K562 (cell line): ENCODE measurements at regions not wholly inside any gene's neighbourhood (a gene's known extent, or its start where the extent isn't known, plus 50 kb on each side); places are given as distances from the start of the nearest gene placed in this dataset.

Experiments used
- JUN ChIP-seq, 2 experiments: sonication (generic) in 1 of 2; formaldehyde crosslinking in 1 of 2; IDR thresholded peaks; 2 replicates each; pipeline versions ENCODE4 v1.6.1 to v1.8.0; 2012 to 2022; ENCODE audit warnings: borderline replicate concordance in 2 of 2, mild to moderate bottlenecking in 2 of 2, improper control_type of control experiment in 1 of 2, low read depth in 1 of 2, low read length in 1 of 2, missing genetic modification reagents in 1 of 2
- KAT8 ChIP-seq: fragments of 450-650 bp; IDR thresholded peaks from 2 replicates; pipeline ENCODE4 v1.6.1; 2016; ENCODE audit warnings: low read depth, mild to moderate bottlenecking
- MYBL2 ChIP-seq, 2 experiments: fragments of 450-650 bp in 1 of 2; sonication (generic) in 1 of 2; formaldehyde crosslinking in 1 of 2; IDR thresholded peaks; 2 replicates each; pipeline versions ENCODE4 v1.6.1 to v1.8.1; 2017 to 2022; ENCODE audit warnings: borderline replicate concordance in 1 of 2, inconsistent platforms in 1 of 2, low read depth in 1 of 2, mild to moderate bottlenecking in 1 of 2, missing genetic modification reagents in 1 of 2, moderate library complexity in 1 of 2
- ZNF121 ChIP-seq: sonication (generic); formaldehyde crosslinking; conservative IDR thresholded peaks from 2 replicates; pipeline ENCODE4 v1.8.0; 2022; ENCODE audit warnings: missing genetic modification reagents
- ZNF347 ChIP-seq: fragments of 450-650 bp; formaldehyde crosslinking; IDR thresholded peaks from 2 replicates; pipeline ENCODE4 v1.4.0; 2020; ENCODE audit warnings: low read depth, mild to moderate bottlenecking, moderate library complexity
- TF ChIP-seq, protein P1 (sequence below), 3 experiments: IDR thresholded peaks in 2 of 3; conservative IDR thresholded peaks in 1 of 3; 2 replicates each; pipeline ENCODE4 v1.5.1; 2011 to 2012; ENCODE audit warnings: low read length in 3 of 3, mild to moderate bottlenecking in 3 of 3, control low read depth in 2 of 3, improper control_type of control experiment in 1 of 3, inconsistent platforms in 1 of 3, low read depth in 1 of 3, mixed read lengths in 1 of 3, moderate library complexity in 1 of 3; ENCODE audit not compliant: insufficient read depth in 2 of 3

- TF ChIP-seq KAT8 (no peak), ZNF347 (CRISPR knock-in tag) (no peak), MYBL2 (IDR thresholded peaks at IDR 0.05; ENCODE audit: low read depth) (no peak), MYBL2 (CRISPR knock-in tag; IDR thresholded peaks at IDR 0.05; ENCODE audit: borderline replicate concordance) (no peak), JUN (IDR thresholded peaks at IDR 0.05; ENCODE audit: borderline replicate concordance, low read depth, low read length) (no peak), JUN (CRISPR knock-in tag; IDR thresholded peaks at IDR 0.05; ENCODE audit: borderline replicate concordance) (no peak), ZNF121 (no peak)
- TF ChIP-seq, protein P1, sequence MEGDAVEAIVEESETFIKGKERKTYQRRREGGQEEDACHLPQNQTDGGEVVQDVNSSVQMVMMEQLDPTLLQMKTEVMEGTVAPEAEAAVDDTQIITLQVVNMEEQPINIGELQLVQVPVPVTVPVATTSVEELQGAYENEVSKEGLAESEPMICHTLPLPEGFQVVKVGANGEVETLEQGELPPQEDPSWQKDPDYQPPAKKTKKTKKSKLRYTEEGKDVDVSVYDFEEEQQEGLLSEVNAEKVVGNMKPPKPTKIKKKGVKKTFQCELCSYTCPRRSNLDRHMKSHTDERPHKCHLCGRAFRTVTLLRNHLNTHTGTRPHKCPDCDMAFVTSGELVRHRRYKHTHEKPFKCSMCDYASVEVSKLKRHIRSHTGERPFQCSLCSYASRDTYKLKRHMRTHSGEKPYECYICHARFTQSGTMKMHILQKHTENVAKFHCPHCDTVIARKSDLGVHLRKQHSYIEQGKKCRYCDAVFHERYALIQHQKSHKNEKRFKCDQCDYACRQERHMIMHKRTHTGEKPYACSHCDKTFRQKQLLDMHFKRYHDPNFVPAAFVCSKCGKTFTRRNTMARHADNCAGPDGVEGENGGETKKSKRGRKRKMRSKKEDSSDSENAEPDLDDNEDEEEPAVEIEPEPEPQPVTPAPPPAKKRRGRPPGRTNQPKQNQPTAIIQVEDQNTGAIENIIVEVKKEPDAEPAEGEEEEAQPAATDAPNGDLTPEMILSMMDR (IDR thresholded peaks at IDR 0.05 in 2 of 3, conservative IDR thresholded peaks at IDR 0.05 in 1 of 3; ENCODE audit: insufficient read depth in 2 of 3, low read depth in 1 of 3, low read length in 3 of 3): no peak
These were observed 90.5 kb upstream of the EGFL6 start for GRCh38 chrX:13478740-13479451.
